ENCODE measurements at regions not wholly inside any gene's neighbourhood (a gene's known extent, or its start where the extent isn't known, plus 50 kb on each side); places are given as distances from the start of the nearest gene placed in this dataset.
A peak's percentile ranks its signal among the peaks of the same experiment; 100 is the strongest.

GRCh38 chr13:80239571-80240255, 101.2 kb downstream of the SPRY2 start:
- Histone ChIP-seq H4K20me1 (ENCODE audit: control insufficient read depth, insufficient read depth) (no peaks in the 10 kb centered on the region), H3K4me2 (ENCODE audit: control insufficient read depth, insufficient read depth) (no peak overlapping the region), H3K9me3 (replicated peaks; ENCODE audit: control insufficient read depth, insufficient read depth, low read length) (no peaks in the 10 kb centered on the region), H3K9ac (ENCODE audit: control insufficient read depth, insufficient read depth, low read length) (no peak overlapping the region), H3K27ac (ENCODE audit: control insufficient read depth, insufficient read depth) (no peak overlapping the region), H3K79me2 (ENCODE audit: control insufficient read depth, insufficient read depth, low read length) (no peaks in the 10 kb centered on the region), H3K27me3 (replicated peaks in 1 of 2; ENCODE audit: control insufficient read depth in 2 of 2, insufficient read depth in 2 of 2, low read length in 1 of 2) (no peaks in the 10 kb centered on the region), H3K4me1 (ENCODE audit: control insufficient read depth, insufficient read depth, low read length) (no peaks in the 10 kb centered on the region), H3K4me3 (no peak overlapping the region), H3K36me3 (ENCODE audit: control insufficient read depth in 2 of 2, insufficient read depth in 2 of 2, low read length in 1 of 2) (no peaks in the 10 kb centered on the region), H2AFZ (ENCODE audit: control insufficient read depth, low read depth, low read length) (no peak overlapping the region)
- POLR2A ChIA-PET, result no interaction called here
- TF ChIP-seq MYC (IDR thresholded peaks at IDR 0.05; ENCODE audit: insufficient read depth, insufficient read length, insufficient replicate concordance, low read length, severe bottlenecking) (no peak), SPI1 (IDR thresholded peaks at IDR 0.05; ENCODE audit: borderline replicate concordance, insufficient read depth, low read depth, low read length) (peak; percentile 54; the same call in 1 of the 2 replicates), SKIL (IDR thresholded peaks at IDR 0.05; ENCODE audit: low read depth, poor library complexity, severe bottlenecking) (no peak)
- ATAC-seq (no peak), DNase-seq (ENCODE audit: low read depth, low spot score) (no peak), FAIRE-seq (no peak)
- SMC1A ChIA-PET (ENCODE audit: uncharacterized antibody, unreplicated experiment), result interaction anchor here (0.9 kb wide), 2 partner anchors 95 to 96 kb away, joined by 3 read pairs; no protein-coding TSS in a partner anchor
- 40% methylated on average over 3 of the region's 3 CpGs for WGBS (ENCODE audit: insufficient coverage, insufficient replicate concordance, low lambda C conversion rate, missing lambda C conversion rate)
- BruUV-seq (replicated peaks), result no TSS peak
- CTCF ChIA-PET, result interaction anchor here (0.6 to 1.5 kb wide), 4 partner anchors 10 to 561 kb away, joined by 3 read pairs; no protein-coding TSS in a partner anchor
- in situ Hi-C loops (cut with MboI) (no loop called here), intact Hi-C loops (cut with micrococcal nuclease; ENCODE audit: unreplicated experiment) (loop anchor here (5.0 kb wide), 1 partner anchor 462 kb away; no protein-coding TSS in a partner anchor)
- RAD21 ChIA-PET (ENCODE audit: unreplicated experiment), result interaction anchor here (1.4 kb wide), 1 partner anchor 12 kb away, joined by 3 read pairs; no protein-coding TSS in a partner anchor

GRCh38 chr13:80239116-80239515, 101.8 kb downstream of the SPRY2 start:
- no peaks in the 10 kb centered on the region for H3K79me2 ChIP-seq (ENCODE audit: control insufficient read depth, insufficient read depth, low read length)
- POLR2A ChIA-PET, result no interaction called here
- no peak overlapping the region for H3K9ac ChIP-seq (ENCODE audit: control insufficient read depth, insufficient read depth, low read length)
- BruUV-seq (replicated peaks), result no TSS peak
- SMC1A ChIA-PET (ENCODE audit: uncharacterized antibody, unreplicated experiment), result interaction anchor here (6.0 kb wide), 1 partner anchor 12 kb away, joined by 66 read pairs; no protein-coding TSS in a partner anchor
- no peak overlapping the region for H3K4me2 ChIP-seq (ENCODE audit: control insufficient read depth, insufficient read depth)
- FAIRE-seq (no peak), ATAC-seq (no peak), DNase-seq (ENCODE audit: low read depth, low spot score) (no peak)
- no peak overlapping the region for H3K4me3 ChIP-seq
- no peaks in the 10 kb centered on the region for H3K36me3 ChIP-seq (ENCODE audit: control insufficient read depth in 2 of 2, insufficient read depth in 2 of 2, low read length in 1 of 2)
- H3K27me3 ChIP-seq (replicated peaks in 1 of 2; ENCODE audit: control insufficient read depth in 2 of 2, insufficient read depth in 2 of 2, low read length in 1 of 2), result no peaks in the 10 kb centered on the region
- RAD21 ChIA-PET (ENCODE audit: unreplicated experiment), result no interaction called here
- TF ChIP-seq ELK1 (IDR thresholded peaks at IDR 0.05; ENCODE audit: low read depth, low read length) (no peak), RUNX3 (IDR thresholded peaks at IDR 0.05; ENCODE audit: low read length) (no peak), ZNF207 (IDR thresholded peaks at IDR 0.05; ENCODE audit: borderline replicate concordance) (no peak), PAX8 (IDR thresholded peaks at IDR 0.05) (no peak), KDM1A (IDR thresholded peaks at IDR 0.05; ENCODE audit: borderline replicate concordance) (no peak), MAX (IDR thresholded peaks at IDR 0.05; ENCODE audit: low read depth, low read length) (no peak), POLR2AphosphoS5 (IDR thresholded peaks at IDR 0.05; ENCODE audit: low read length) (no peak)
- in situ Hi-C loops (cut with MboI), result no loop called here
- no peak overlapping the region for H3K27ac ChIP-seq (ENCODE audit: control insufficient read depth, insufficient read depth)
- no peaks in the 10 kb centered on the region for H3K4me1 ChIP-seq (ENCODE audit: control insufficient read depth, insufficient read depth, low read length)
- intact Hi-C loops (cut with micrococcal nuclease; ENCODE audit: unreplicated experiment), result loop anchor here (5.0 kb wide), 1 partner anchor 462 kb away; no protein-coding TSS in a partner anchor
- no peaks in the 10 kb centered on the region for H3K9me3 ChIP-seq (replicated peaks; ENCODE audit: control insufficient read depth, insufficient read depth, low read length)
- no peaks in the 10 kb centered on the region for H4K20me1 ChIP-seq (ENCODE audit: control insufficient read depth, insufficient read depth)
- CTCF ChIA-PET, result interaction anchor here (1.4 kb wide), 1 partner anchor 11 kb away, joined by 3 read pairs; no protein-coding TSS in a partner anchor
- no peak overlapping the region for H2AFZ ChIP-seq (ENCODE audit: control insufficient read depth, low read depth, low read length)

All from GM12878 (cell line).